AG04449 (cell line): ENCODE measurements at regions not wholly inside any gene's neighbourhood (a gene's known extent, or its start where the extent isn't known, plus 50 kb on each side); places are given as distances from the start of the nearest gene placed in this dataset.

Experiments used
- CTCF ChIA-PET: fragments of 350-600 bp; formaldehyde crosslinking; extraction: SDS; loops from one replicate; lab custom pipeline; 2021; ENCODE audit warnings: antibody characterized with exemption; lab: Yijun Ruan, JAX
- POLR2A ChIA-PET: fragments of 400-600, 350-600 bp; formaldehyde crosslinking; extraction: SDS; loops from one replicate; lab custom pipeline; 2020; ENCODE audit warnings: antibody characterized with exemption, inconsistent platforms; lab: Yijun Ruan, JAX
- DNase-seq: peaks from one replicate; pipeline ENCODE4 v3.0.0-alpha.2; 2010; ENCODE audit warnings: low read depth, low spot score
- H3K4me3 ChIP-seq: 2 replicates; pipeline ENCODE4 v1.5.1; 2011; ENCODE audit warnings: low read depth, mild to moderate bottlenecking, control low read depth, low read length
- TF ChIP-seq, protein P1 (sequence below): IDR thresholded peaks from one replicate; pipeline ENCODE4 v1.5.1; 2011; ENCODE audit warnings: mild to moderate bottlenecking, moderate library complexity, low read length, control low read depth, inconsistent platforms; ENCODE audit not compliant: insufficient read depth; ENCODE audit errors: missing control alignments

GRCh38 chr5:12780536-12780935, 876.3 kb upstream of the CTNND2 start:
- TF ChIP-seq, protein P1, sequence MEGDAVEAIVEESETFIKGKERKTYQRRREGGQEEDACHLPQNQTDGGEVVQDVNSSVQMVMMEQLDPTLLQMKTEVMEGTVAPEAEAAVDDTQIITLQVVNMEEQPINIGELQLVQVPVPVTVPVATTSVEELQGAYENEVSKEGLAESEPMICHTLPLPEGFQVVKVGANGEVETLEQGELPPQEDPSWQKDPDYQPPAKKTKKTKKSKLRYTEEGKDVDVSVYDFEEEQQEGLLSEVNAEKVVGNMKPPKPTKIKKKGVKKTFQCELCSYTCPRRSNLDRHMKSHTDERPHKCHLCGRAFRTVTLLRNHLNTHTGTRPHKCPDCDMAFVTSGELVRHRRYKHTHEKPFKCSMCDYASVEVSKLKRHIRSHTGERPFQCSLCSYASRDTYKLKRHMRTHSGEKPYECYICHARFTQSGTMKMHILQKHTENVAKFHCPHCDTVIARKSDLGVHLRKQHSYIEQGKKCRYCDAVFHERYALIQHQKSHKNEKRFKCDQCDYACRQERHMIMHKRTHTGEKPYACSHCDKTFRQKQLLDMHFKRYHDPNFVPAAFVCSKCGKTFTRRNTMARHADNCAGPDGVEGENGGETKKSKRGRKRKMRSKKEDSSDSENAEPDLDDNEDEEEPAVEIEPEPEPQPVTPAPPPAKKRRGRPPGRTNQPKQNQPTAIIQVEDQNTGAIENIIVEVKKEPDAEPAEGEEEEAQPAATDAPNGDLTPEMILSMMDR = no peak
- no peak for DNase-seq
- ChIA-PET CTCF (no interaction called here), POLR2A (no interaction called here)
- H3K4me3 ChIP-seq = no peak overlapping the region

DNA sequence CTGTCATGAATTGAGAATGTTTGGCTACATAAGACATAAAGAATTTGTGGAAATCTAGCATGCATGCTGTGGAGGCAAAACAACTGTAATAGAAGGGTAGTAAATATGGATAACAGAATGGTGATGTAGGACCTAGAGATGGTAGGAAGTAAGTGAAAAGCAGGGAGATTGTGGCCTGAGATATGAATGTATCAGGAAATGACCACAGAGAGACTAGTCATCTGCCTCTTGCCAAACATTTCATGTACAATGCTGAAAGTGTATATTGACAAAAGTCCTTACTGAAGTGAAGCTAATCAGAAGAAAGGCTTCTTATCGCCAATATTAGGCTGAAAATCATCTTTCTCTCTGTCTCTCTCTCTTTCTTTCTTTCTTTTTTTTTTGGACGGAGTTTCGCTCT, 873.1 kb upstream of the CTNND2 start:
- POLR2A ChIA-PET = no interaction called here
- DNase-seq = no peak
- H3K4me3 ChIP-seq = no peak overlapping the region
- TF ChIP-seq, protein P1 = no peak
- CTCF ChIA-PET = no interaction called here

GRCh38 chr5:12772276-12772675, 868.0 kb upstream of the CTNND2 start:
- TF ChIP-seq, protein P1 = no peak
- H3K4me3 ChIP-seq = no peak overlapping the region
- DNase-seq = no peak
- CTCF ChIA-PET = no interaction called here
- POLR2A ChIA-PET = no interaction called here

DNA sequence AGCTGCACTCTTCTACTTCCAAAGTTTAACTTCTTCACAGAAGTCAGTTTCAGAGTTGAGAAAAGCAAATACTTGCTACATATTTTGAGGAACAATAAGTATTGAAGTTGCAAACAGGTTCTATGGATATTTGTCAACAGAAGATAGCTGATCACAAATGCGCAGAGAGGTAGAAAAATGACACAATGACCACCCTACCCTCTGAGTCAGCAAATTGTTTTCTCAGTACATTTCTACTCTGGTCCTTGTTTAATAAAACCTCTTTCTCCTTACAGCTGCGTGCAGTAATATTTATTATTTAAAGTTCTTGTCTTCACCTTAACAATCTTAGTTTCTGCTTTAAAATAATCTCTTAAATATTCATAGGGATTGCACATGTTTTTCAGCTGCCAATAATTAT, 855.1 kb upstream of the CTNND2 start:
- POLR2A ChIA-PET = no interaction called here
- TF ChIP-seq, protein P1 = no peak

GRCh38 chr5:12757035-12757434, 852.8 kb upstream of the CTNND2 start:
- TF ChIP-seq, protein P1 = no peak
- POLR2A ChIA-PET = no interaction called here
- CTCF ChIA-PET = no interaction called here

More for the DNA sequence above, 855.1 kb upstream of the CTNND2 start:
- CTCF ChIA-PET = no interaction called here
- no peak overlapping the region for H3K4me3 ChIP-seq
- no peak for DNase-seq

DNA sequence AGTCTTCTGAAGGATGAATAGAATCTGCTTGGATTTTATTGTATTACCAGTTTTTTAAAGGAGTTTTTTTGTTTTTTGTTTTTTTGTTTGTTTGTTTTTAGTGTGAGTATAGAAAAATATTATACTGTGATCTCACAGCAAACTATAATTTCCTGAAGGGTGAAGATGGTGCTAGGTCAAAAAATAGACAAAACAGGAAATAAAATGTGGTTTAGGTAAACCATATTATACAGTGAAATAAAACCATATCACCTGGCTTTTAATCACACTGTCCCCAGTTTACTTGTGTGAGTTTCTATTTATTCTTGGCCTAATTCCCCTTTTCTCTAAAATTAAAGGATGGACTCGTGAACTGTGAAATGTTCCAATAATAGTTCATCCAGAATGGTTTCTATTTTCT, 841.3 kb upstream of the CTNND2 start:
- no peak for DNase-seq
- ChIA-PET POLR2A (no interaction called here), CTCF (no interaction called here)
- no peak overlapping the region for H3K4me3 ChIP-seq
- TF ChIP-seq, protein P1 = no peak

More at GRCh38 chr5:12757035-12757434, 852.8 kb upstream of the CTNND2 start:
- H3K4me3 ChIP-seq = no peak overlapping the region
- DNase-seq = no peak
